Panc1 (cell line): ENCODE measurements at regions not wholly inside any gene's neighbourhood (a gene's known extent, or its start where the extent isn't known, plus 50 kb on each side); places are given as distances from the start of the nearest gene placed in this dataset.

ENCODE experiments used
- POLR2AphosphoS5 ChIP-seq: IDR thresholded peaks from 2 replicates; pipeline ENCODE4 v1.6.1; 2012; ENCODE audit warnings: mild to moderate bottlenecking, low read depth, low read length, moderate library complexity
- SIN3A ChIP-seq: IDR thresholded peaks from 2 replicates; pipeline ENCODE4 v1.6.1; 2012; ENCODE audit warnings: low read depth, mild to moderate bottlenecking, low read length, moderate library complexity, borderline replicate concordance; ENCODE audit not compliant: insufficient read depth
- TCF7L2 ChIP-seq: IDR thresholded peaks from 2 replicates; pipeline ENCODE4 v1.6.1; 2011; ENCODE audit warnings: mild to moderate bottlenecking, low read depth, low read length, inconsistent platforms
- TF ChIP-seq, protein P1 (sequence below): fragments of 450-650 bp; IDR thresholded peaks from 2 replicates; pipeline ENCODE4 v1.5.1; 2017; ENCODE audit warnings: mild to moderate bottlenecking
- TF ChIP-seq, protein P2 (sequence below), 2 experiments: IDR thresholded peaks; 2 replicates each; pipeline ENCODE4 v1.6.1; 2011 to 2012; ENCODE audit warnings: low read depth in 2 of 2, control low read depth in 1 of 2, low read length in 1 of 2, mild to moderate bottlenecking in 1 of 2, moderate library complexity in 1 of 2; ENCODE audit not compliant: insufficient read depth in 1 of 2

- TF ChIP-seq, protein P1, sequence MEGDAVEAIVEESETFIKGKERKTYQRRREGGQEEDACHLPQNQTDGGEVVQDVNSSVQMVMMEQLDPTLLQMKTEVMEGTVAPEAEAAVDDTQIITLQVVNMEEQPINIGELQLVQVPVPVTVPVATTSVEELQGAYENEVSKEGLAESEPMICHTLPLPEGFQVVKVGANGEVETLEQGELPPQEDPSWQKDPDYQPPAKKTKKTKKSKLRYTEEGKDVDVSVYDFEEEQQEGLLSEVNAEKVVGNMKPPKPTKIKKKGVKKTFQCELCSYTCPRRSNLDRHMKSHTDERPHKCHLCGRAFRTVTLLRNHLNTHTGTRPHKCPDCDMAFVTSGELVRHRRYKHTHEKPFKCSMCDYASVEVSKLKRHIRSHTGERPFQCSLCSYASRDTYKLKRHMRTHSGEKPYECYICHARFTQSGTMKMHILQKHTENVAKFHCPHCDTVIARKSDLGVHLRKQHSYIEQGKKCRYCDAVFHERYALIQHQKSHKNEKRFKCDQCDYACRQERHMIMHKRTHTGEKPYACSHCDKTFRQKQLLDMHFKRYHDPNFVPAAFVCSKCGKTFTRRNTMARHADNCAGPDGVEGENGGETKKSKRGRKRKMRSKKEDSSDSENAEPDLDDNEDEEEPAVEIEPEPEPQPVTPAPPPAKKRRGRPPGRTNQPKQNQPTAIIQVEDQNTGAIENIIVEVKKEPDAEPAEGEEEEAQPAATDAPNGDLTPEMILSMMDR, result no peak
- TF ChIP-seq SIN3A (no peak), POLR2AphosphoS5 (no peak), TCF7L2 (no peak)
- TF ChIP-seq, protein P2, sequence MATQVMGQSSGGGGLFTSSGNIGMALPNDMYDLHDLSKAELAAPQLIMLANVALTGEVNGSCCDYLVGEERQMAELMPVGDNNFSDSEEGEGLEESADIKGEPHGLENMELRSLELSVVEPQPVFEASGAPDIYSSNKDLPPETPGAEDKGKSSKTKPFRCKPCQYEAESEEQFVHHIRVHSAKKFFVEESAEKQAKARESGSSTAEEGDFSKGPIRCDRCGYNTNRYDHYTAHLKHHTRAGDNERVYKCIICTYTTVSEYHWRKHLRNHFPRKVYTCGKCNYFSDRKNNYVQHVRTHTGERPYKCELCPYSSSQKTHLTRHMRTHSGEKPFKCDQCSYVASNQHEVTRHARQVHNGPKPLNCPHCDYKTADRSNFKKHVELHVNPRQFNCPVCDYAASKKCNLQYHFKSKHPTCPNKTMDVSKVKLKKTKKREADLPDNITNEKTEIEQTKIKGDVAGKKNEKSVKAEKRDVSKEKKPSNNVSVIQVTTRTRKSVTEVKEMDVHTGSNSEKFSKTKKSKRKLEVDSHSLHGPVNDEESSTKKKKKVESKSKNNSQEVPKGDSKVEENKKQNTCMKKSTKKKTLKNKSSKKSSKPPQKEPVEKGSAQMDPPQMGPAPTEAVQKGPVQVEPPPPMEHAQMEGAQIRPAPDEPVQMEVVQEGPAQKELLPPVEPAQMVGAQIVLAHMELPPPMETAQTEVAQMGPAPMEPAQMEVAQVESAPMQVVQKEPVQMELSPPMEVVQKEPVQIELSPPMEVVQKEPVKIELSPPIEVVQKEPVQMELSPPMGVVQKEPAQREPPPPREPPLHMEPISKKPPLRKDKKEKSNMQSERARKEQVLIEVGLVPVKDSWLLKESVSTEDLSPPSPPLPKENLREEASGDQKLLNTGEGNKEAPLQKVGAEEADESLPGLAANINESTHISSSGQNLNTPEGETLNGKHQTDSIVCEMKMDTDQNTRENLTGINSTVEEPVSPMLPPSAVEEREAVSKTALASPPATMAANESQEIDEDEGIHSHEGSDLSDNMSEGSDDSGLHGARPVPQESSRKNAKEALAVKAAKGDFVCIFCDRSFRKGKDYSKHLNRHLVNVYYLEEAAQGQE (IDR thresholded peaks at IDR 0.05; ENCODE audit: insufficient read depth in 1 of 2, low read depth in 2 of 2, low read length in 1 of 2), result no peak
These were observed 125.3 kb upstream of the SPRED1 start for GRCh38 chr15:38127306-38127771.
